WI38 (cell line): ENCODE measurements at regions not wholly inside any gene's neighbourhood (a gene's known extent, or its start where the extent isn't known, plus 50 kb on each side); places are given as distances from the start of the nearest gene placed in this dataset.

Source experiments
- H3K4me3 ChIP-seq: 2 replicates; pipeline ENCODE4 v1.5.1; 2011; ENCODE audit warnings: low read depth, mild to moderate bottlenecking, control low read depth, low read length
- CTCF ChIP-seq: IDR thresholded peaks from 2 replicates; pipeline ENCODE4 v1.5.1; 2012; ENCODE audit warnings: low read depth, mild to moderate bottlenecking, control low read depth, low read length

- no peak overlapping the region for H3K4me3 ChIP-seq
- TF ChIP-seq CTCF = no peak
Measured at GRCh38 chr12:89948271-89949175, 239.9 kb upstream of the ATP2B1 start.

GRCh38 chr12:89947437-89948270 is 239.0 kb upstream of the ATP2B1 start:
- peak overlapping the region; percentile 55 for H3K4me3 ChIP-seq
- TF ChIP-seq CTCF = no peak

- no peak overlapping the region for H3K4me3 ChIP-seq
- TF ChIP-seq CTCF = no peak
Measured at GRCh38 chr12:89946518-89947135, 238.0 kb upstream of the ATP2B1 start.

GRCh38 chr12:89945123-89945522 is 236.5 kb upstream of the ATP2B1 start:
- no peak overlapping the region for H3K4me3 ChIP-seq
- TF ChIP-seq CTCF = no peak

DNA sequence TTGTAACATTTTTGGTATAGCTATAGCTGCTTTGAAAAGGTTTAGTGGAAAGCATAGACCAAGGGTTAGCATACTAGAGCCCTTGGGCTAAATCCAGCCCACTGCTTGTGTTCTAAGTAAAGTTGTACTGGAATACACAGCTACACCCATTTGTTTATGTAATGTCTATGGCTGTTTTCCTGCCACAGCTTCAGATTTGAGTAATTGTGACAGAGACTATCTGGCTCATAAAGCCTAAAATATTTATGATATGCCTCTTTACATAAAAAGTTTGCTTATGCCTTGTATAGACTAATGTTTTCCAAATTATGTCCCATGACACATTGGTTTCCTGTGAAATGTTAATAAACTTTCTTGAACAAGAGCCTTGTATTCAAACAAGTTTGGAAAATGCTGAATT is 234.8 kb upstream of the ATP2B1 start:
- TF ChIP-seq CTCF = no peak
- H3K4me3 ChIP-seq = no peak overlapping the region

- H3K4me3 ChIP-seq = no peak overlapping the region
- no peak for TF ChIP-seq CTCF
Measured at GRCh38 chr12:89941436-89941835, 232.8 kb upstream of the ATP2B1 start.
